HG02884 (cell line): ENCODE measurements at regions not wholly inside any gene's neighbourhood (a gene's known extent, or its start where the extent isn't known, plus 50 kb on each side); places are given as distances from the start of the nearest gene placed in this dataset.

ENCODE experiments used
- ATAC-seq: cut with Tn5 transposase; IDR thresholded peaks from one replicate; pipeline ENCODE4 v1.9.1; 2021; ENCODE audit warnings: mild to moderate bottlenecking, moderate library complexity; ENCODE audit not compliant: unreplicated experiment

GRCh38 chr5:158309088-158309807, 450.3 kb upstream of the CLINT1 start:
- no peak for ATAC-seq

- ATAC-seq: no peak
These were observed 449.6 kb upstream of the CLINT1 start for GRCh38 chr5:158308429-158309025.

GRCh38 chr5:158305861-158306260, 446.9 kb upstream of the CLINT1 start:
- ATAC-seq: no peak

GRCh38 chr5:158304607-158305006, 445.7 kb upstream of the CLINT1 start:
- ATAC-seq: no peak

GRCh38 chr5:158303883-158304282, 444.9 kb upstream of the CLINT1 start:
- no peak for ATAC-seq

GRCh38 chr5:158303275-158303674, 444.3 kb upstream of the CLINT1 start:
- no peak for ATAC-seq

- no peak for ATAC-seq
These were observed 443.1 kb upstream of the CLINT1 start for GRCh38 chr5:158302029-158302428.

- ATAC-seq: no peak
These were observed 442.2 kb upstream of the CLINT1 start for GRCh38 chr5:158301186-158301585.

- no peak for ATAC-seq
These were observed 441.3 kb upstream of the CLINT1 start for GRCh38 chr5:158300256-158300655.

GRCh38 chr5:158297002-158297527, 438.1 kb upstream of the CLINT1 start:
- no peak for ATAC-seq

GRCh38 chr5:158294701-158295100, 435.8 kb upstream of the CLINT1 start:
- no peak for ATAC-seq

GRCh38 chr5:158292981-158293380, 434.0 kb upstream of the CLINT1 start:
- no peak for ATAC-seq

- no peak for ATAC-seq
These were observed 431.0 kb upstream of the CLINT1 start for GRCh38 chr5:158289967-158290366.

GRCh38 chr5:158288272-158288657, 429.3 kb upstream of the CLINT1 start:
- ATAC-seq: no peak

GRCh38 chr5:158287643-158288271, 428.8 kb upstream of the CLINT1 start:
- ATAC-seq: no peak

GRCh38 chr5:158286827-158287226, 427.9 kb upstream of the CLINT1 start:
- ATAC-seq: no peak

GRCh38 chr5:158285698-158286097, 426.8 kb upstream of the CLINT1 start:
- no peak for ATAC-seq

- ATAC-seq: no peak
These were observed 425.3 kb upstream of the CLINT1 start for GRCh38 chr5:158284242-158284641.

- ATAC-seq: no peak
These were observed 424.5 kb upstream of the CLINT1 start for GRCh38 chr5:158283397-158283796.

- ATAC-seq: no peak
These were observed 419.4 kb upstream of the CLINT1 start for GRCh38 chr5:158278216-158278925.

- ATAC-seq: no peak
These were observed 418.3 kb upstream of the CLINT1 start for GRCh38 chr5:158277276-158277675.
